ENCODE measurements at regions not wholly inside any gene's neighbourhood (a gene's known extent, or its start where the extent isn't known, plus 50 kb on each side); places are given as distances from the start of the nearest gene placed in this dataset.

DNA sequence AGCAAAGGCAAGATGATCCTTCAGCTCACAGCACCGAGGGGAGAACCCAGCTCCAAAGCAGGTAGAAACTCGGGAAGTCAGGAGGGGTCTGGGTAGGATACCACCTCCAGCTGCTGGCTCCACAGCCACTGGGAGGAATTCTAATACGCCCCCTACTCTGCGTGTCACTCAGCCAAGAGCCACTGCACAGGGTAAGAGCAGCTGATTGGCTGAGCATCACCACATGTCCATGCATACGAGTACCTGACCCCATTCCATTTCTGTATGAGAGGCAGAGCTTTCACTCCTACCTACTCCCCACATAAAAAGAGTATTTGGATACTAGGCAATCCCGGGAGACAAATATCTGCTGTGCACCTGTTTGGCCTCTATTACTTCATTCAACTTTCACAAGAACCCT lies 121.4 kb downstream of the RRAGC start:
- H4K12ac ChIP-seq (ENCODE audit: low read depth, low read length): no peak overlapping the region
- peaks cover 9 to 10% of the 10 kb centered on the region in 2 experiments for H3K4me1 ChIP-seq (ENCODE audit: control insufficient read depth in 1 of 2, insufficient read depth in 2 of 2, low read length in 2 of 2)
- no peak overlapping the region for H3K18ac ChIP-seq (ENCODE audit: low read length)
- H2AK5ac ChIP-seq (ENCODE audit: low read length): no peak overlapping the region
- no peak for DNase-seq
- H2BK5ac ChIP-seq (ENCODE audit: low read depth, low read length, poor library complexity): no peak overlapping the region
- no peak overlapping the region for H4K91ac ChIP-seq (ENCODE audit: low read depth, low read length)
- H3K4me3 ChIP-seq (ENCODE audit: low read depth, low read length): no peak overlapping the region
- no peaks in the 10 kb centered on the region for H3K27me3 ChIP-seq (ENCODE audit: insufficient read depth, low read length)
- no peak overlapping the region for H3K4ac ChIP-seq (ENCODE audit: low read depth, low read length)
- no peak overlapping the region for H2BK12ac ChIP-seq (ENCODE audit: low read length)
- no CpG with 5 or more reads among the region's 6 CpGs for WGBS (ENCODE audit: extremely low coverage, insufficient coverage, insufficient read length)
- no peak overlapping the region for H4K8ac ChIP-seq (ENCODE audit: low read depth, low read length)
- no peak overlapping the region for H3K14ac ChIP-seq (ENCODE audit: low read length)
- no peaks in the 10 kb centered on the region for H3K79me2 ChIP-seq (ENCODE audit: control insufficient read depth, insufficient read depth, low read length, poor library complexity)
- no peak overlapping the region for H3K4me2 ChIP-seq (ENCODE audit: low read length)
- no peaks in the 10 kb centered on the region for H3K9me3 ChIP-seq (ENCODE audit: insufficient read depth, low read depth, low read length)
- no peak overlapping the region for H2BK120ac ChIP-seq (ENCODE audit: insufficient read depth, low read length, poor library complexity)
- H3K27ac ChIP-seq (ENCODE audit: low read depth, low read length): no peak overlapping the region
- peaks cover 11% of the 10 kb centered on the region for H3K79me1 ChIP-seq (ENCODE audit: low read length)
- H2AFZ ChIP-seq (ENCODE audit: insufficient read depth, low read length, poor library complexity): no peak overlapping the region
- no peak overlapping the region for H3K23ac ChIP-seq (ENCODE audit: low read length)
- no peak overlapping the region for H3K9ac ChIP-seq (ENCODE audit: low read length)
- no peaks in the 10 kb centered on the region for H3K36me3 ChIP-seq (ENCODE audit: control insufficient read depth in 1 of 2, insufficient read depth in 2 of 2, low read length in 2 of 2)

DNA sequence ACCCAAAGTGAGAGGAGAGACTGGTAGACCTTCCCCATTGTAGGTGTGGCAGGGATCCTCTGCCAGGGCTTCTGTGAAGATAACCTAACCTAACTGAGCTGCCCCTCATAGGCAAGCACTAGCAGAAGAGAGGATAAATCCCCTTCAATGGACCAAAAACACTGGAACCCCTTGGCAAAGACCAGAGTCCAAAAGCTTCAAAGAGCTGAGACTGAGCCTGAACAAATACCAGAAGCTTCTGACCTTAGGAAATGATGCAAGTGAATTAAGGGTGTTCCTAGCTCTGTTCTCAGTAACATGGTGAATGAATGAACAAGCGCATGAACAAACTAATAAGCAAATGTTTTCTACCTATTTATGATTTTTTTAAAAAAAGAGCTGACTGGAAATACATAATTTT lies 123.2 kb downstream of the RRAGC start:
- no peak overlapping the region for H3K9ac ChIP-seq (ENCODE audit: low read length)
- H4K91ac ChIP-seq (ENCODE audit: low read depth, low read length): no peak overlapping the region
- DNase-seq: no peak
- H4K8ac ChIP-seq (ENCODE audit: low read depth, low read length): no peak overlapping the region
- H3K27me3 ChIP-seq (ENCODE audit: insufficient read depth, low read length): no peaks in the 10 kb centered on the region
- H2BK5ac ChIP-seq (ENCODE audit: low read depth, low read length, poor library complexity): no peak overlapping the region
- no CpG with 5 or more reads among the region's 1 CpG for WGBS (ENCODE audit: extremely low coverage, insufficient coverage, insufficient read length)
- no peaks in the 10 kb centered on the region for H3K36me3 ChIP-seq (ENCODE audit: control insufficient read depth in 1 of 2, insufficient read depth in 2 of 2, low read length in 2 of 2)
- H2AFZ ChIP-seq (ENCODE audit: insufficient read depth, low read length, poor library complexity): no peak overlapping the region
- H3K79me2 ChIP-seq (ENCODE audit: control insufficient read depth, insufficient read depth, low read length, poor library complexity): no peaks in the 10 kb centered on the region
- H2BK12ac ChIP-seq (ENCODE audit: low read length): no peak overlapping the region
- no peak overlapping the region for H3K14ac ChIP-seq (ENCODE audit: low read length)
- no peak overlapping the region for H3K4me2 ChIP-seq (ENCODE audit: low read length)
- no peak overlapping the region for H3K4ac ChIP-seq (ENCODE audit: low read depth, low read length)
- H3K4me3 ChIP-seq (ENCODE audit: low read depth, low read length): no peak overlapping the region
- no peak overlapping the region for H3K23ac ChIP-seq (ENCODE audit: low read length)
- peaks cover 5 to 10% of the 10 kb centered on the region in 2 experiments for H3K4me1 ChIP-seq (ENCODE audit: control insufficient read depth in 1 of 2, insufficient read depth in 2 of 2, low read length in 2 of 2)
- H4K12ac ChIP-seq (ENCODE audit: low read depth, low read length): no peak overlapping the region
- peaks cover 5% of the 10 kb centered on the region for H3K79me1 ChIP-seq (ENCODE audit: low read length)
- no peak overlapping the region for H3K18ac ChIP-seq (ENCODE audit: low read length)
- no peak overlapping the region for H2BK120ac ChIP-seq (ENCODE audit: insufficient read depth, low read length, poor library complexity)
- no peak overlapping the region for H2AK5ac ChIP-seq (ENCODE audit: low read length)
- H3K9me3 ChIP-seq (ENCODE audit: insufficient read depth, low read depth, low read length): no peaks in the 10 kb centered on the region
- H3K27ac ChIP-seq (ENCODE audit: low read depth, low read length): no peak overlapping the region

DNA sequence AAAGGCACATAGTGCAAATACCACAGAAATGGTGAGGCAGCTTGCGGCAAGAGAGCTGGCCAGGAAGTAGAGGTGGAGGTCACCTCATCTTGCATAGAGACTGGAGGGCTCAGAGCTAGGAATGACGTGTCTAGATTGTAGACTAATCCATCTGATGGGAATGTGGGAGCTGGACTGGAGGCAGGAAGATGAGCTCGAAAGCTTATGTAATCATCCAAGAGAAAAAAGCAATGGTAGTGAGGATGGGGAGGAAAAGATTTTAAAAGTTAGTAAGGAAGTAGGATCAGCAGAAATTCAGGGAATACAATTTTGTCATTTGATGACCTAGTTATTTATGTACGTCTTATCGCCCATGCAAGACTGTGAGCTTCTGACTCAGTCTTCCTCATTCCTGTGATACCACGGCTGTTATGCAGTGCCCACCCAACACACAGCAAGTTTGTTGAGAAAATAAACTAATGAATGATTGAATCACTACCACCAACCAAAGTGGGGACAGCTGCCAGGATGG lies 123.9 kb downstream of the RRAGC start:
- H4K12ac ChIP-seq (ENCODE audit: low read depth, low read length): no peak overlapping the region
- no peak overlapping the region for H4K8ac ChIP-seq (ENCODE audit: low read depth, low read length)
- no peak overlapping the region for H2BK5ac ChIP-seq (ENCODE audit: low read depth, low read length, poor library complexity)
- no peak overlapping the region for H3K9ac ChIP-seq (ENCODE audit: low read length)
- no peak overlapping the region for H2AFZ ChIP-seq (ENCODE audit: insufficient read depth, low read length, poor library complexity)
- no peak overlapping the region for H3K18ac ChIP-seq (ENCODE audit: low read length)
- no peak overlapping the region for H3K27ac ChIP-seq (ENCODE audit: low read depth, low read length)
- H3K14ac ChIP-seq (ENCODE audit: low read length): no peak overlapping the region
- no peak overlapping the region for H3K23ac ChIP-seq (ENCODE audit: low read length)
- H3K36me3 ChIP-seq (ENCODE audit: control insufficient read depth in 1 of 2, insufficient read depth in 2 of 2, low read length in 2 of 2): no peaks in the 10 kb centered on the region
- H3K9me3 ChIP-seq (ENCODE audit: insufficient read depth, low read depth, low read length): no peaks in the 10 kb centered on the region
- H2AK5ac ChIP-seq (ENCODE audit: low read length): no peak overlapping the region
- H3K4me3 ChIP-seq (ENCODE audit: low read depth, low read length): no peak overlapping the region
- peaks cover under 1% of the 10 kb centered on the region for H3K79me1 ChIP-seq (ENCODE audit: low read length)
- H3K79me2 ChIP-seq (ENCODE audit: control insufficient read depth, insufficient read depth, low read length, poor library complexity): no peaks in the 10 kb centered on the region
- peaks cover 4 to 9% of the 10 kb centered on the region in 2 experiments for H3K4me1 ChIP-seq (ENCODE audit: control insufficient read depth in 1 of 2, insufficient read depth in 2 of 2, low read length in 2 of 2)
- H3K4me2 ChIP-seq (ENCODE audit: low read length): no peak overlapping the region
- H2BK12ac ChIP-seq (ENCODE audit: low read length): no peak overlapping the region
- no peaks in the 10 kb centered on the region for H3K27me3 ChIP-seq (ENCODE audit: insufficient read depth, low read length)
- no CpG with 5 or more reads among the region's 6 CpGs for WGBS (ENCODE audit: extremely low coverage, insufficient coverage, insufficient read length)
- H4K91ac ChIP-seq (ENCODE audit: low read depth, low read length): no peak overlapping the region
- peak; percentile 77 to 87 for DNase-seq
- no peak overlapping the region for H3K4ac ChIP-seq (ENCODE audit: low read depth, low read length)
- no peak overlapping the region for H2BK120ac ChIP-seq (ENCODE audit: insufficient read depth, low read length, poor library complexity)

DNA sequence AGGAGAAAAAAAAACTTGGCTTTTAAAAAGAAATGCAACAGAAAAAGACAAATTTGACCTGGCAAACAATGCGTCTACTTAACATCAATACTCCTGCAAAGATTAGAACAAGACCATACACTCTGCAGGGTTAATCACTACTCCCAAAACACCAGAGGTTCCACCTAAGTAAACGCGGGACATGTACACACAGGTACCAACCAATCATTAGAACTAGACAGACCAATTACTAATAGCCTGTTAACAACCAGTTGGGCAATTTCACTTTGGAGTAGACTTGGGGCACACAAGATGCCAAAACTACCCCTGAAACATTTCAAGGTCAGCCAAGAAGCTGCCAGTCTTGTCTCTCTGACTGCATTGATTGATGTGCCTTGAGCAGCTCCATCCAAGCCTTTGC lies 125.8 kb downstream of the RRAGC start:
- no peak for DNase-seq
- Histone ChIP-seq H3K36me3 (ENCODE audit: control insufficient read depth in 1 of 2, insufficient read depth in 2 of 2, low read length in 2 of 2) (no peaks in the 10 kb centered on the region), H3K4ac (ENCODE audit: low read depth, low read length) (no peak overlapping the region), H3K79me2 (ENCODE audit: control insufficient read depth, insufficient read depth, low read length, poor library complexity) (no peaks in the 10 kb centered on the region), H2BK5ac (ENCODE audit: low read depth, low read length, poor library complexity) (no peak overlapping the region), H3K4me3 (ENCODE audit: low read depth, low read length) (no peak overlapping the region), H3K27ac (ENCODE audit: low read depth, low read length) (no peak overlapping the region), H3K4me1 (ENCODE audit: control insufficient read depth in 1 of 2, insufficient read depth in 2 of 2, low read length in 2 of 2) (peaks cover 2 to 4% of the 10 kb centered on the region in 2 experiments), H3K9me3 (ENCODE audit: insufficient read depth, low read depth, low read length) (no peaks in the 10 kb centered on the region), H3K9ac (ENCODE audit: low read length) (no peak overlapping the region), H3K4me2 (ENCODE audit: low read length) (no peak overlapping the region), H3K18ac (ENCODE audit: low read length) (no peak overlapping the region), H3K27me3 (ENCODE audit: insufficient read depth, low read length) (no peaks in the 10 kb centered on the region), H4K91ac (ENCODE audit: low read depth, low read length) (no peak overlapping the region), H3K79me1 (ENCODE audit: low read length) (no peaks in the 10 kb centered on the region), H2AK5ac (ENCODE audit: low read length) (no peak overlapping the region), H3K23ac (ENCODE audit: low read length) (no peak overlapping the region), H2BK12ac (ENCODE audit: low read length) (no peak overlapping the region), H3K14ac (ENCODE audit: low read length) (no peak overlapping the region), H2AFZ (ENCODE audit: insufficient read depth, low read length, poor library complexity) (no peak overlapping the region), H4K8ac (ENCODE audit: low read depth, low read length) (no peak overlapping the region), H4K12ac (ENCODE audit: low read depth, low read length) (no peak overlapping the region), H2BK120ac (ENCODE audit: insufficient read depth, low read length, poor library complexity) (no peak overlapping the region)
- no CpG with 5 or more reads among the region's 3 CpGs for WGBS (ENCODE audit: extremely low coverage, insufficient coverage, insufficient read length)

Measured in trophoblast cell (in vitro differentiated cells and primary cell).